CD4-positive, alpha-beta memory T cell (primary cell): ENCODE measurements at regions not wholly inside any gene's neighbourhood (a gene's known extent, or its start where the extent isn't known, plus 50 kb on each side); places are given as distances from the start of the nearest gene placed in this dataset.

Experiments
- CTCF ChIA-PET: fragments of 350-600 bp; sonication (Branson Sonifier 250); formaldehyde crosslinking; loops from one replicate; lab custom pipeline; 2021; ENCODE audit warnings: inconsistent platforms; ENCODE audit not compliant: partially characterized antibody; lab: Charles Lee
- POLR2A ChIA-PET: fragments of 350-600 bp; sonication (Branson Sonifier 250); formaldehyde crosslinking; loops from one replicate; lab custom pipeline; 2021; ENCODE audit not compliant: partially characterized antibody; lab: Charles Lee
- DNase-seq, 5 donors: peaks; one replicate each; pipeline versions ENCODE4 v3.0.0 to v3.0.0-alpha.2; 2020 to 2022; ENCODE audit warnings: mixed read lengths in 1 of 5
- H3K27ac ChIP-seq: one replicate; pipeline ENCODE4 v1.7.0; 2013; ENCODE audit warnings: low read depth, low read length
- H3K27me3 ChIP-seq: 2 replicates; pipeline ENCODE4 v1.7.0; 2013; ENCODE audit warnings: mild to moderate bottlenecking, low read length, moderate library complexity; ENCODE audit not compliant: insufficient read depth
- H3K36me3 ChIP-seq: 2 replicates; pipeline ENCODE4 v1.7.0; 2013; ENCODE audit warnings: mild to moderate bottlenecking, low read length, moderate library complexity; ENCODE audit not compliant: insufficient read depth
- H3K4me1 ChIP-seq: 2 replicates; pipeline ENCODE4 v1.7.0; 2013; ENCODE audit warnings: mild to moderate bottlenecking, low read length, moderate library complexity; ENCODE audit not compliant: insufficient read depth
- H3K4me3 ChIP-seq, 2 donors: one replicate each; pipeline ENCODE4 v1.7.0; 2013; ENCODE audit warnings: low read length in 2 of 2, mild to moderate bottlenecking in 1 of 2
- H3K9me3 ChIP-seq, 2 donors: one replicate each; pipeline ENCODE4 v1.7.0; 2013; ENCODE audit warnings: low read length in 2 of 2, control low read depth in 1 of 2; ENCODE audit not compliant: control insufficient read depth in 1 of 2
- H3K27ac Mint-ChIP-seq, 7 donors: one replicate each; pipeline ENCODE4 v1.8.0; 2020 to 2021; ENCODE audit warnings: mixed read lengths in 7 of 7, mild to moderate bottlenecking in 6 of 7, inconsistent platforms in 3 of 7, moderate library complexity in 3 of 7
- H3K27me3 Mint-ChIP-seq, 2 donors: one replicate each; pipeline ENCODE4 v1.8.0; 2020 to 2021; ENCODE audit warnings: mixed read lengths in 2 of 2
- H3K36me3 Mint-ChIP-seq, 2 donors: one replicate each; pipeline ENCODE4 v1.8.0; 2020 to 2021; ENCODE audit warnings: mixed read lengths in 2 of 2, inconsistent platforms in 1 of 2, mild to moderate bottlenecking in 1 of 2
- H3K4me1 Mint-ChIP-seq, 4 donors: one replicate each; pipeline ENCODE4 v1.8.0; 2020 to 2021; ENCODE audit warnings: mixed read lengths in 4 of 4, mild to moderate bottlenecking in 1 of 4
- H3K4me3 Mint-ChIP-seq, 8 donors: one replicate each; pipeline ENCODE4 v1.8.0; 2020 to 2021; ENCODE audit warnings: mixed read lengths in 8 of 8, mild to moderate bottlenecking in 7 of 8, moderate library complexity in 6 of 8, inconsistent platforms in 3 of 8
- H3K9me3 Mint-ChIP-seq, 8 donors: one replicate each; pipeline ENCODE4 v1.8.0; 2020 to 2021; ENCODE audit warnings: mixed read lengths in 8 of 8, mild to moderate bottlenecking in 5 of 8, inconsistent platforms in 3 of 8, moderate library complexity in 1 of 8
- intact Hi-C: fragments of 100-400 bp; cut with micrococcal nuclease; formaldehyde crosslinking; loops from one replicate; pipeline ENCODE4 v1.15.1; 2023

GRCh38 chr15:79197285-79197684, 85.2 kb upstream of the ANKRD34C start:
- H3K27ac ChIP-seq, result no peak overlapping the region
- no peaks in the 10 kb centered on the region for H3K27me3 ChIP-seq
- DNase-seq, result no peak
- H3K27ac Mint-ChIP-seq, result no peak overlapping the region
- POLR2A ChIA-PET, result no interaction called here
- H3K4me1 Mint-ChIP-seq, result no peaks in the 10 kb centered on the region
- H3K27me3 Mint-ChIP-seq, result peaks cover 10 to 14% of the 10 kb centered on the region in 2 donors
- H3K9me3 ChIP-seq, result no peaks in the 10 kb centered on the region
- no peaks in the 10 kb centered on the region for H3K9me3 Mint-ChIP-seq
- CTCF ChIA-PET, result interaction anchor here (8.3 kb wide), 1 partner anchor 14 kb away, joined by 53 read pairs; no protein-coding TSS in a partner anchor
- no peak overlapping the region for H3K4me3 ChIP-seq
- H3K36me3 Mint-ChIP-seq, result no peaks in the 10 kb centered on the region
- H3K36me3 ChIP-seq, result no peaks in the 10 kb centered on the region
- no peaks in the 10 kb centered on the region for H3K4me1 ChIP-seq
- H3K4me3 Mint-ChIP-seq, result no peak overlapping the region
- intact Hi-C loops, result no loop called here

GRCh38 chr15:79195802-79196201, 86.7 kb upstream of the ANKRD34C start:
- no peak for DNase-seq
- H3K36me3 ChIP-seq, result no peaks in the 10 kb centered on the region
- POLR2A ChIA-PET, result no interaction called here
- H3K27ac Mint-ChIP-seq, result no peak overlapping the region
- H3K9me3 ChIP-seq, result no peaks in the 10 kb centered on the region
- H3K36me3 Mint-ChIP-seq, result no peaks in the 10 kb centered on the region
- CTCF ChIA-PET, result interaction anchor here (8.3 kb wide), 1 partner anchor 13 kb away, joined by 53 read pairs; no protein-coding TSS in a partner anchor
- intact Hi-C loops, result no loop called here
- no peak overlapping the region for H3K4me3 ChIP-seq
- no peaks in the 10 kb centered on the region for H3K27me3 ChIP-seq
- H3K27me3 Mint-ChIP-seq, result peaks cover 8 to 12% of the 10 kb centered on the region in 2 donors
- no peak overlapping the region for H3K4me3 Mint-ChIP-seq
- no peaks in the 10 kb centered on the region for H3K9me3 Mint-ChIP-seq
- no peak overlapping the region for H3K27ac ChIP-seq
- H3K4me1 Mint-ChIP-seq, result no peaks in the 10 kb centered on the region
- H3K4me1 ChIP-seq, result no peaks in the 10 kb centered on the region

- POLR2A ChIA-PET, result no interaction called here
- no peak overlapping the region for H3K27ac Mint-ChIP-seq
- Histone ChIP-seq H3K27me3 (no peaks in the 10 kb centered on the region), H3K36me3 (no peaks in the 10 kb centered on the region), H3K27ac (no peak overlapping the region), H3K4me1 (no peaks in the 10 kb centered on the region), H3K9me3 (no peaks in the 10 kb centered on the region), H3K4me3 (no peak overlapping the region)
- DNase-seq, result no peak
- CTCF ChIA-PET, result interaction anchor here (8.3 kb wide), 1 partner anchor 12 kb away, joined by 53 read pairs; no protein-coding TSS in a partner anchor
- H3K27me3 Mint-ChIP-seq, result peaks cover 6 to 12% of the 10 kb centered on the region in 2 donors
- intact Hi-C loops, result no loop called here
- H3K4me1 Mint-ChIP-seq, result no peaks in the 10 kb centered on the region
- no peaks in the 10 kb centered on the region for H3K9me3 Mint-ChIP-seq
- peak overlapping the region in 1 of 8 donors; percentile 21 for H3K4me3 Mint-ChIP-seq
- no peaks in the 10 kb centered on the region for H3K36me3 Mint-ChIP-seq
Measured at GRCh38 chr15:79195239-79195638, 87.3 kb upstream of the ANKRD34C start.

GRCh38 chr15:79194386-79194785, 88.1 kb upstream of the ANKRD34C start:
- no peak overlapping the region for H3K4me3 Mint-ChIP-seq
- Histone ChIP-seq H3K27ac (no peak overlapping the region), H3K4me3 (no peak overlapping the region), H3K27me3 (no peaks in the 10 kb centered on the region), H3K4me1 (no peaks in the 10 kb centered on the region), H3K9me3 (no peaks in the 10 kb centered on the region), H3K36me3 (no peaks in the 10 kb centered on the region)
- ChIA-PET POLR2A (no interaction called here), CTCF (interaction anchor here (8.3 kb wide), 1 partner anchor 11 kb away, joined by 53 read pairs; no protein-coding TSS in a partner anchor)
- DNase-seq, result no peak
- H3K9me3 Mint-ChIP-seq, result no peaks in the 10 kb centered on the region
- H3K36me3 Mint-ChIP-seq, result no peaks in the 10 kb centered on the region
- no peak overlapping the region for H3K27ac Mint-ChIP-seq
- no peaks in the 10 kb centered on the region for H3K4me1 Mint-ChIP-seq
- peaks cover 6 to 13% of the 10 kb centered on the region in 2 donors for H3K27me3 Mint-ChIP-seq
- intact Hi-C loops, result no loop called here

- POLR2A ChIA-PET, result no interaction called here
- CTCF ChIA-PET, result interaction anchor here (1.2 to 8.3 kb wide), 2 partner anchors 10 to 12 kb away, joined by 4 to 53 read pairs; no protein-coding TSS in a partner anchor
- H3K4me3 Mint-ChIP-seq, result no peak overlapping the region
- H3K4me1 Mint-ChIP-seq, result no peaks in the 10 kb centered on the region
- H3K9me3 Mint-ChIP-seq, result no peaks in the 10 kb centered on the region
- no peak overlapping the region for H3K27ac Mint-ChIP-seq
- no peaks in the 10 kb centered on the region for H3K27me3 ChIP-seq
- H3K4me3 ChIP-seq, result no peak overlapping the region
- intact Hi-C loops, result no loop called here
- peaks cover 6 to 9% of the 10 kb centered on the region in 2 donors for H3K27me3 Mint-ChIP-seq
- no peaks in the 10 kb centered on the region for H3K36me3 ChIP-seq
- no peak overlapping the region for H3K27ac ChIP-seq
- no peaks in the 10 kb centered on the region for H3K9me3 ChIP-seq
- H3K4me1 ChIP-seq, result no peaks in the 10 kb centered on the region
- no peak for DNase-seq
- H3K36me3 Mint-ChIP-seq, result no peaks in the 10 kb centered on the region
Measured at GRCh38 chr15:79193549-79193948, 89.0 kb upstream of the ANKRD34C start.

- no peak for DNase-seq
- H3K9me3 ChIP-seq, result no peaks in the 10 kb centered on the region
- CTCF ChIA-PET, result interaction anchor here (1.2 to 8.3 kb wide), 2 partner anchors 10 to 12 kb away, joined by 4 to 53 read pairs; no protein-coding TSS in a partner anchor
- intact Hi-C loops, result no loop called here
- Mint-ChIP-seq H3K27me3 (peaks cover 6 to 9% of the 10 kb centered on the region in 2 donors), H3K4me3 (no peak overlapping the region), H3K27ac (no peak overlapping the region), H3K4me1 (no peaks in the 10 kb centered on the region), H3K9me3 (no peaks in the 10 kb centered on the region), H3K36me3 (no peaks in the 10 kb centered on the region)
- no peak overlapping the region for H3K4me3 ChIP-seq
- H3K36me3 ChIP-seq, result no peaks in the 10 kb centered on the region
- POLR2A ChIA-PET, result no interaction called here
- no peaks in the 10 kb centered on the region for H3K4me1 ChIP-seq
- no peak overlapping the region for H3K27ac ChIP-seq
- H3K27me3 ChIP-seq, result no peaks in the 10 kb centered on the region
Measured at GRCh38 chr15:79193103-79193502, 89.4 kb upstream of the ANKRD34C start.

GRCh38 chr15:79192462-79193036, 90.0 kb upstream of the ANKRD34C start:
- H3K4me3 ChIP-seq, result no peak overlapping the region
- intact Hi-C loops, result no loop called here
- no peaks in the 10 kb centered on the region for H3K4me1 ChIP-seq
- no peaks in the 10 kb centered on the region for H3K36me3 ChIP-seq
- no peak overlapping the region for H3K27ac ChIP-seq
- H3K4me1 Mint-ChIP-seq, result no peaks in the 10 kb centered on the region
- no peaks in the 10 kb centered on the region for H3K9me3 ChIP-seq
- no peaks in the 10 kb centered on the region for H3K36me3 Mint-ChIP-seq
- ChIA-PET POLR2A (no interaction called here), CTCF (interaction anchor here (1.2 to 8.3 kb wide), 2 partner anchors 9 to 13 kb away, joined by 4 to 53 read pairs; no protein-coding TSS in a partner anchor)
- H3K27ac Mint-ChIP-seq, result no peak overlapping the region
- H3K4me3 Mint-ChIP-seq, result no peak overlapping the region
- no peaks in the 10 kb centered on the region for H3K9me3 Mint-ChIP-seq
- DNase-seq, result no peak
- peaks cover 6 to 9% of the 10 kb centered on the region in 2 donors for H3K27me3 Mint-ChIP-seq
- no peaks in the 10 kb centered on the region for H3K27me3 ChIP-seq
